ENCODE measurements at regions not wholly inside any gene's neighbourhood (a gene's known extent, or its start where the extent isn't known, plus 50 kb on each side); places are given as distances from the start of the nearest gene placed in this dataset.

DNA sequence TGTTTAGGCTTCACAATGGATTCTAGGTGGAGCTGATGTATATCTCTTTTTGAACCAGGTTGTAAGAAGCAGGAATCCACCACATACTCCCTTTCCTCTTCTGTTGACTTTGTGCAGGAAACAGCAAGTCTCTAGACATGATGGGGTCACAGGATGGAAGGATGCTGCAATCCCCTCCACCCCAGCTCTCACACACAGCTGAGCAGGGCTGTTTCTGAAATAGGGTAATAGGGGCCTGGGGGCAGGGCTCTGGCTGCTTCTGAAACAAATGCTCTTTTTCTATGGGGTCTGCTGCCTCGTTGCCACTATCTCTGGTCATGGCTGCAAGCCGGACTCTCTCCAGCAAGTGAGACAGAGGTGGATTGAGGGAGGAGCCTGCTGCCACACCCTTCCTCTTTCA lies 148.9 kb downstream of the SOX11 start:
- TF ChIP-seq, protein P1, sequence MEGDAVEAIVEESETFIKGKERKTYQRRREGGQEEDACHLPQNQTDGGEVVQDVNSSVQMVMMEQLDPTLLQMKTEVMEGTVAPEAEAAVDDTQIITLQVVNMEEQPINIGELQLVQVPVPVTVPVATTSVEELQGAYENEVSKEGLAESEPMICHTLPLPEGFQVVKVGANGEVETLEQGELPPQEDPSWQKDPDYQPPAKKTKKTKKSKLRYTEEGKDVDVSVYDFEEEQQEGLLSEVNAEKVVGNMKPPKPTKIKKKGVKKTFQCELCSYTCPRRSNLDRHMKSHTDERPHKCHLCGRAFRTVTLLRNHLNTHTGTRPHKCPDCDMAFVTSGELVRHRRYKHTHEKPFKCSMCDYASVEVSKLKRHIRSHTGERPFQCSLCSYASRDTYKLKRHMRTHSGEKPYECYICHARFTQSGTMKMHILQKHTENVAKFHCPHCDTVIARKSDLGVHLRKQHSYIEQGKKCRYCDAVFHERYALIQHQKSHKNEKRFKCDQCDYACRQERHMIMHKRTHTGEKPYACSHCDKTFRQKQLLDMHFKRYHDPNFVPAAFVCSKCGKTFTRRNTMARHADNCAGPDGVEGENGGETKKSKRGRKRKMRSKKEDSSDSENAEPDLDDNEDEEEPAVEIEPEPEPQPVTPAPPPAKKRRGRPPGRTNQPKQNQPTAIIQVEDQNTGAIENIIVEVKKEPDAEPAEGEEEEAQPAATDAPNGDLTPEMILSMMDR (IDR thresholded peaks at IDR 0.05): no peak
- TF ChIP-seq POLR2A (IDR thresholded peaks at IDR 0.05): no peak
